GM12891 (cell line): ENCODE measurements at regions not wholly inside any gene's neighbourhood (a gene's known extent, or its start where the extent isn't known, plus 50 kb on each side); places are given as distances from the start of the nearest gene placed in this dataset.
"Not testable (repeated sequence)": the region's sequence is repeated elsewhere in the genome, so short reads cannot be mapped to it uniquely, and the experiment has no call there.

ENCODE experiments used
- DNase-seq: peaks from one replicate; pipeline ENCODE4 v3.0.0; 2011; ENCODE audit warnings: low spot score; ENCODE audit not compliant: insufficient read length
- FAIRE-seq: peaks from 2 replicates; lab custom pipeline; 2011; peaks lifted over from hg19 to GRCh38; lab: Jason Lieb, UNC
- PAX5 ChIP-seq: IDR thresholded peaks from 2 replicates; pipeline ENCODE4 v1.6.1; 2011; ENCODE audit warnings: low read length, moderate library complexity, mild to moderate bottlenecking; ENCODE audit not compliant: insufficient read depth, severe bottlenecking
- POLR2A ChIP-seq: IDR thresholded peaks from 2 replicates; pipeline ENCODE4 v1.6.1; 2011; ENCODE audit warnings: low read depth, low read length, control low read depth
- POLR2AphosphoS5 ChIP-seq: IDR thresholded peaks from 2 replicates; pipeline ENCODE4 v1.6.1; 2011; ENCODE audit warnings: low read depth, low read length, control low read depth
- POU2F2 ChIP-seq: IDR thresholded peaks from 2 replicates; pipeline ENCODE4 v1.6.1; 2011; ENCODE audit warnings: low read depth, mild to moderate bottlenecking, control low read depth, low read length, moderate library complexity
- SPI1 ChIP-seq: IDR thresholded peaks from 2 replicates; pipeline ENCODE4 v1.6.1; 2011; ENCODE audit warnings: low read depth, low read length, control low read depth
- TAF1 ChIP-seq: IDR thresholded peaks from 2 replicates; pipeline ENCODE4 v1.6.1; 2011; ENCODE audit warnings: low read depth, low read length, control low read depth

- no peak for TF ChIP-seq POU2F2
- TF ChIP-seq PAX5: no peak
- TF ChIP-seq TAF1: no peak
- no peak for TF ChIP-seq SPI1
- no peak for TF ChIP-seq POLR2AphosphoS5
- TF ChIP-seq POLR2A: no peak
- DNase-seq (no peak), FAIRE-seq (no peak)
Measured at GRCh38 chr18:38648179-38648578, 1082.6 kb upstream of the CELF4 start.

GRCh38 chr18:38646296-38646695, 1080.7 kb upstream of the CELF4 start:
- FAIRE-seq (no peak), DNase-seq (no peak)
- no peak for TF ChIP-seq PAX5
- no peak for TF ChIP-seq POLR2A
- TF ChIP-seq POU2F2: no peak
- TF ChIP-seq TAF1: no peak
- TF ChIP-seq SPI1: no peak
- no peak for TF ChIP-seq POLR2AphosphoS5

GRCh38 chr18:38644875-38645641, 1079.5 kb upstream of the CELF4 start:
- DNase-seq: no peak
- TF ChIP-seq SPI1: no peak
- no peak for TF ChIP-seq TAF1
- TF ChIP-seq POLR2A: no peak
- no peak for TF ChIP-seq POLR2AphosphoS5
- no peak for TF ChIP-seq PAX5
- TF ChIP-seq POU2F2: no peak
- FAIRE-seq: no peak

- DNase-seq (no peak), FAIRE-seq (no peak)
- TF ChIP-seq POU2F2 (no peak), POLR2A (no peak), SPI1 (no peak), POLR2AphosphoS5 (no peak), TAF1 (no peak), PAX5 (no peak)
Measured at GRCh38 chr18:38642711-38643110, 1077.1 kb upstream of the CELF4 start.

- FAIRE-seq, DNase-seq: not testable (repeated sequence)
Measured at GRCh38 chr18:38639700-38640099, 1074.1 kb upstream of the CELF4 start.

- FAIRE-seq: no peak
- TF ChIP-seq POLR2AphosphoS5: no peak
- no peak for TF ChIP-seq POU2F2
- TF ChIP-seq PAX5: no peak
- TF ChIP-seq TAF1: no peak
- no peak for TF ChIP-seq SPI1
- no peak for TF ChIP-seq POLR2A
- DNase-seq: no peak
Measured at GRCh38 chr18:38635709-38636430, 1070.3 kb upstream of the CELF4 start.

- DNase-seq (no peak), FAIRE-seq (no peak)
- TF ChIP-seq POLR2A (no peak), POLR2AphosphoS5 (no peak), PAX5 (no peak), TAF1 (no peak), POU2F2 (no peak), SPI1 (no peak)
Measured at GRCh38 chr18:38634117-38634516, 1068.5 kb upstream of the CELF4 start.

GRCh38 chr18:38633333-38633732, 1067.7 kb upstream of the CELF4 start:
- TF ChIP-seq TAF1 (no peak), SPI1 (no peak), PAX5 (no peak), POLR2AphosphoS5 (no peak), POLR2A (no peak), POU2F2 (no peak)
- FAIRE-seq (no peak), DNase-seq (no peak)

GRCh38 chr18:38619129-38619528, 1053.5 kb upstream of the CELF4 start:
- TF ChIP-seq POLR2AphosphoS5 (no peak), POLR2A (no peak), POU2F2 (no peak), TAF1 (no peak), SPI1 (no peak), PAX5 (no peak)
- no peak for DNase-seq
- no peak for FAIRE-seq
